HCT116 (cell line): ENCODE measurements at regions not wholly inside any gene's neighbourhood (a gene's known extent, or its start where the extent isn't known, plus 50 kb on each side); places are given as distances from the start of the nearest gene placed in this dataset.

ENCODE experiments used
- ATAC-seq: fragments of 200-7000 bp; cut with Tn5 transposase; 2 replicates; pipeline ENCODE4 v1.9.1; 2020; ENCODE audit warnings: mild to moderate bottlenecking, moderate library complexity
- BruUV-seq: library from RNA; stranded (reverse); fragments of 400-500 nt; replicated peaks from 2 replicates; lab custom pipeline; 2021; lab: Mats Ljungman, UMichigan
- CTCF ChIA-PET: fragments of 300-600 bp; sonication (Branson Sonifier 250); formaldehyde crosslinking; loops from one replicate; lab custom pipeline; 2021; ENCODE audit warnings: antibody characterized with exemption; lab: Charles Lee
- POLR2A ChIA-PET: fragments of 300-600, 350-600 bp; sonication (Branson Sonifier 250); formaldehyde crosslinking; loops from one replicate; lab custom pipeline; 2021; ENCODE audit warnings: antibody characterized with exemption; lab: Charles Lee
- RAD21 ChIA-PET, 2 experiments: fragments of 300-600 bp; sonication (Branson Sonifier 250); formaldehyde crosslinking; loops; one replicate each; lab custom pipeline; 2023; ENCODE audit warnings: low total read pairs in 2 of 2; ENCODE audit not compliant: uncharacterized antibody in 2 of 2, unreplicated experiment in 2 of 2, low non-redundant PET in 1 of 2; lab: Charles Lee
- DNase-seq: peaks from one replicate; pipeline ENCODE4 v3.0.0-alpha.2; 2010; ENCODE audit warnings: low read depth, low spot score
- H2AFZ ChIP-seq: fragments of 200-600 bp; shearing (Covaris generic), sonication (generic); 2 replicates; pipeline ENCODE4 v1.6.1; 2017; ENCODE audit warnings: low read depth, mixed run types, mixed read lengths, antibody characterized with exemption, low read length; ENCODE audit not compliant: poor library complexity, severe bottlenecking
- H3K27ac ChIP-seq: 2 replicates; pipeline ENCODE4 v1.5.1; 2012; ENCODE audit warnings: low read depth, low read length
- H3K27me3 ChIP-seq: fragments of 200-600 bp; sonication (generic); 2 replicates; pipeline ENCODE4 v1.6.1; 2016; ENCODE audit warnings: mixed run types, low read length, mixed read lengths; ENCODE audit not compliant: insufficient read depth
- H3K36me3 ChIP-seq, 2 experiments: fragments of 200-500 bp in 1 of 2; fragments of 200-600 bp in 1 of 2; sonication (Bioruptor generic) in 1 of 2; sonication (generic) in 1 of 2; 2 replicates each; pipeline versions ENCODE4 v1.5.1 to v1.6.1; 2014 to 2016; ENCODE audit warnings: low read length in 2 of 2, inconsistent platforms in 1 of 2, mixed read lengths in 1 of 2, mixed run types in 1 of 2; ENCODE audit not compliant: insufficient read depth in 2 of 2, control insufficient read depth in 1 of 2
- H3K4me1 ChIP-seq, 2 experiments: fragments of 200-600 bp in 1 of 2; sonication (generic) in 1 of 2; 2 replicates each; pipeline versions ENCODE4 v1.5.1 to v1.6.1; 2012 to 2017; ENCODE audit warnings: low read length in 2 of 2, inconsistent platforms in 1 of 2, mild to moderate bottlenecking in 1 of 2, mixed read lengths in 1 of 2, mixed run types in 1 of 2, moderate library complexity in 1 of 2; ENCODE audit not compliant: insufficient read depth in 2 of 2, control insufficient read depth in 1 of 2
- H3K4me2 ChIP-seq: fragments of 200-600 bp; sonication (generic); 2 replicates; pipeline ENCODE4 v1.6.1; 2017; ENCODE audit warnings: mixed run types, low read length, mixed read lengths
- H3K4me3 ChIP-seq, 2 experiments: fragments of 200-600 bp in 1 of 2; sonication (generic) in 1 of 2; replicated peaks in 1 of 2; 2 replicates each; pipeline ENCODE4 v1.5.1; 2011 to 2016; ENCODE audit warnings: low read length in 2 of 2, control low read depth in 1 of 2, low read depth in 1 of 2, mild to moderate bottlenecking in 1 of 2, mixed read lengths in 1 of 2, mixed run types in 1 of 2
- H3K79me2 ChIP-seq: fragments of 200-600 bp; sonication (generic); 2 replicates; pipeline ENCODE4 v1.6.1; 2017; ENCODE audit warnings: mild to moderate bottlenecking, mixed run types, low read length, moderate library complexity, mixed read lengths; ENCODE audit not compliant: insufficient read depth
- H3K9ac ChIP-seq: fragments of 200-600 bp; sonication (generic); 2 replicates; pipeline ENCODE4 v1.6.1; 2016; ENCODE audit warnings: low read length, mixed read lengths
- H3K9me2 ChIP-seq: fragments of 200-600 bp; sonication (generic), shearing (Covaris generic); 2 replicates; pipeline ENCODE4 v1.6.1; 2017; ENCODE audit warnings: mixed run types, mild to moderate bottlenecking, moderate library complexity; ENCODE audit not compliant: insufficient read depth
- H3K9me3 ChIP-seq, 2 experiments: fragments of 200-500 bp in 1 of 2; fragments of 200-600 bp in 1 of 2; sonication (Bioruptor generic) in 1 of 2; sonication (generic) in 1 of 2; 2 replicates each; pipeline ENCODE4 v1.6.1; 2014 to 2017; ENCODE audit warnings: low read length in 2 of 2, mixed read lengths in 2 of 2, inconsistent platforms in 1 of 2, low read depth in 1 of 2, mild to moderate bottlenecking in 1 of 2, mixed run types in 1 of 2, moderate library complexity in 1 of 2; ENCODE audit not compliant: control insufficient read depth in 1 of 2, insufficient read depth in 1 of 2
- H4K20me1 ChIP-seq: fragments of 200-600 bp; sonication (generic), shearing (Covaris generic); 2 replicates; pipeline ENCODE4 v1.6.1; 2017; ENCODE audit warnings: mixed run types, mild to moderate bottlenecking, moderate library complexity; ENCODE audit not compliant: insufficient read depth
- CTCF ChIP-seq, 3 experiments: fragments of 200-600 bp in 1 of 3; sonication (generic) in 1 of 3; IDR thresholded peaks in 2 of 3; conservative IDR thresholded peaks in 1 of 3; 2 replicates each; pipeline ENCODE4 v1.5.1; 2012 to 2017; ENCODE audit warnings: low read depth in 2 of 3, low read length in 2 of 3, antibody characterized with exemption in 1 of 3, borderline replicate concordance in 1 of 3, control low read depth in 1 of 3, mild to moderate bottlenecking in 1 of 3, mixed read lengths in 1 of 3, mixed run types in 1 of 3, moderate library complexity in 1 of 3; ENCODE audit not compliant: insufficient read depth in 1 of 3
- ELF1 ChIP-seq: IDR thresholded peaks from 2 replicates; pipeline ENCODE4 v1.6.1; 2012; ENCODE audit warnings: low read depth, borderline replicate concordance
- EZH2 ChIP-seq: fragments of 200-600 bp; sonication (generic); IDR thresholded peaks from 2 replicates; pipeline ENCODE4 v1.6.1; 2017; ENCODE audit warnings: antibody characterized with exemption, mixed run types
- EZH2phosphoT487 ChIP-seq: fragments of 200-600 bp; IDR thresholded peaks from 2 replicates; pipeline ENCODE4 v1.6.1; 2018; ENCODE audit warnings: antibody characterized with exemption, borderline replicate concordance
- JUND ChIP-seq: IDR thresholded peaks from 2 replicates; pipeline ENCODE4 v1.6.1; 2012
- RAD21 ChIP-seq: IDR thresholded peaks from 2 replicates; pipeline ENCODE4 v1.6.1; 2012; ENCODE audit warnings: low read depth, mild to moderate bottlenecking
- SRF ChIP-seq: IDR thresholded peaks from 2 replicates; pipeline ENCODE4 v1.6.1; 2012; ENCODE audit warnings: low read depth
- YY1 ChIP-seq: IDR thresholded peaks from 2 replicates; pipeline ENCODE4 v1.6.1; 2011; ENCODE audit warnings: low read length, low read depth, moderate library complexity, mild to moderate bottlenecking; ENCODE audit not compliant: insufficient replicate concordance; ENCODE audit errors: extremely low read depth
- ZBTB33 ChIP-seq: IDR thresholded peaks from 2 replicates; pipeline ENCODE4 v1.6.1; 2011; ENCODE audit warnings: mild to moderate bottlenecking, low read length, moderate library complexity; ENCODE audit not compliant: insufficient replicate concordance; ENCODE audit errors: extremely low read depth
- intact Hi-C: fragments of 100-400 bp; cut with micrococcal nuclease; formaldehyde crosslinking; loops from 2 replicates; pipeline ENCODE4 v1.10.0; 2022
- TF ChIP-seq, protein P1 (sequence below): IDR thresholded peaks from 2 replicates; pipeline ENCODE4 v1.6.1; 2012

DNA sequence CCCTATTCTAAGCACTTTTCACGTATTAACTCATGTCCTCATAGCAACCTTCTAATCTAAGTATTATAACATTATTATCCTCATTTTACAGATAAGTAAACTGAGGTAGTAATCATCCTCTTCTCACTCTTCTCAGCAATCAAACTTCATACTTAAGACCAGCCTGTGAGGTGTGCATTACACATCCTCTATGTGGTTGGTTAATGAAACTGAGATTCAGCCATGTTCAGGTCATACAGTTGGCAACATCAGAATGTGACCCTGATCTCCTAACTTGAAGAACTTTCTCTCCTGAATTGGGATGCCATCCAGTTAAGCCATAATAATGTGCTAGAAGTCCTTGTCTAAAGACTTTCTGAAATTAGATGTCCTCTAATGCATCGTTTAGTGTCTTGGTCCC, 275.1 kb upstream of the ANKRD55 start:
- ChIA-PET POLR2A (no interaction called here), CTCF (no interaction called here), RAD21 (no interaction called here)
- Histone ChIP-seq H3K4me1 (no peaks in the 10 kb centered on the region), H3K9me3 (no peaks in the 10 kb centered on the region), H3K4me3 (no peak overlapping the region), H3K27ac (no peak overlapping the region), H4K20me1 (no peaks in the 10 kb centered on the region), H3K27me3 (no peaks in the 10 kb centered on the region), H3K36me3 (no peaks in the 10 kb centered on the region), H3K4me2 (no peak overlapping the region), H2AFZ (no peak overlapping the region), H3K9ac (no peak overlapping the region), H3K9me2 (no peaks in the 10 kb centered on the region), H3K79me2 (no peaks in the 10 kb centered on the region)
- ATAC-seq (no peak), DNase-seq (no peak)
- BruUV-seq, result no TSS peak
- intact Hi-C loops, result no loop called here
- TF ChIP-seq JUND (no peak), EZH2 (no peak), SRF (no peak), CTCF (IDR thresholded peaks at IDR 0.05 in 2 of 3, conservative IDR thresholded peaks at IDR 0.05 in 1 of 3; ENCODE audit: borderline replicate concordance in 1 of 3, insufficient read depth in 1 of 3, low read depth in 2 of 3, low read length in 2 of 3) (no peak), YY1 (no peak), ELF1 (no peak)
- TF ChIP-seq, protein P1, sequence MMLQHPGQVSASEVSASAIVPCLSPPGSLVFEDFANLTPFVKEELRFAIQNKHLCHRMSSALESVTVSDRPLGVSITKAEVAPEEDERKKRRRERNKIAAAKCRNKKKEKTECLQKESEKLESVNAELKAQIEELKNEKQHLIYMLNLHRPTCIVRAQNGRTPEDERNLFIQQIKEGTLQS, result no peak

DNA sequence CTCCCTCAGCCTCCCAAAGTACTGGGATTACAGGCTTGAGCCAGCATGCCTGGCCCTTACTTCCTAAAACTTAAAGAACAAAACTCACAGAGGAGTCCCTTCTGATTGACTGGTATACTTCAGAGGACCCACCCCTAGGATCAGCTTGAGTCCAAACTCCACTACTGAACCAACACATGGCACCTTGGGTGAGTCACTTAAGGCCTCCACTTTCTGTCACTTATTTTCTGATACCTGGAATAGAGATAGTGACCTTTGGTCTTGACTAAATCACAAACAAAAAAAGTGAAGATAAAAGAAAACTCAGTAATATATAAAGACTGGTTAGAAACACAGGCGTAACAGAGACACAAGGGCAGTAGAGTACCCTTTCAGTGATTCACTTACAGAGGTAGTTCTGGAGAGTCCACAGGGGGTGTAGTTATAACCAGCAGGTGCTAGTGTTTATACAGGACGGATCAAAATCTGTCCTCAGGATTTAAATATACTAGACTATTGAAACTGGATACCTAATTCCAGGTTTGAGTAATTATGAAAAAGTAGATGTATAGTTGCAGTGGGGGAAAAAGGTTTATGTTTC, 274.3 kb upstream of the ANKRD55 start:
- Histone ChIP-seq H3K4me1 (no peaks in the 10 kb centered on the region), H3K4me2 (no peak overlapping the region), H3K36me3 (no peaks in the 10 kb centered on the region), H3K9me3 (no peaks in the 10 kb centered on the region), H3K79me2 (no peaks in the 10 kb centered on the region), H3K9ac (no peak overlapping the region), H3K27me3 (no peaks in the 10 kb centered on the region), H2AFZ (no peak overlapping the region), H3K9me2 (no peaks in the 10 kb centered on the region), H3K27ac (no peak overlapping the region), H4K20me1 (no peaks in the 10 kb centered on the region), H3K4me3 (no peak overlapping the region)
- DNase-seq, result no peak
- intact Hi-C loops, result no loop called here
- CTCF ChIA-PET, result no interaction called here
- POLR2A ChIA-PET, result no interaction called here
- no peak for ATAC-seq
- no TSS peak for BruUV-seq
- no peak for TF ChIP-seq RAD21
- TF ChIP-seq EZH2, result no peak
- TF ChIP-seq ZBTB33, result no peak
- no peak for TF ChIP-seq EZH2phosphoT487
- RAD21 ChIA-PET, result no interaction called here
